DND-41 (cell line): ENCODE measurements at regions not wholly inside any gene's neighbourhood (a gene's known extent, or its start where the extent isn't known, plus 50 kb on each side); places are given as distances from the start of the nearest gene placed in this dataset.

Experiments used
- ATAC-seq: fragments of 200-7000 bp; cut with Tn5 transposase; 3 replicates; pipeline ENCODE4 v1.9.1; 2021; ENCODE audit warnings: low read depth; ENCODE audit not compliant: insufficient read depth
- DNase-seq: peaks from one replicate; pipeline ENCODE4 v3.0.0-alpha.2; 2020
- H2AFZ ChIP-seq: 2 replicates; pipeline ENCODE4 v1.6.0; 2012; ENCODE audit warnings: low read depth, low read length
- H3K27ac ChIP-seq: 2 replicates; pipeline ENCODE4 v1.5.1; 2012; ENCODE audit warnings: low read length, inconsistent platforms
- H3K27me3 ChIP-seq: fragments of 200-600 bp; sonication (generic); 2 replicates; pipeline ENCODE4 v1.6.0; 2012; ENCODE audit warnings: low read length, mild to moderate bottlenecking, inconsistent platforms; ENCODE audit not compliant: insufficient read depth, poor library complexity
- H3K36me3 ChIP-seq: 2 replicates; pipeline ENCODE4 v1.5.1; 2012; ENCODE audit warnings: low read length, inconsistent platforms; ENCODE audit not compliant: insufficient read depth
- H3K4me1 ChIP-seq: 2 replicates; pipeline ENCODE4 v1.5.1; 2012; ENCODE audit warnings: mild to moderate bottlenecking, low read length; ENCODE audit not compliant: insufficient read depth
- H3K4me2 ChIP-seq: 2 replicates; pipeline ENCODE4 v1.6.0; 2012; ENCODE audit warnings: mild to moderate bottlenecking, moderate library complexity, low read length, inconsistent platforms; ENCODE audit not compliant: insufficient read depth
- H3K4me3 ChIP-seq, 2 experiments: fragments of 200-600 bp in 1 of 2; shearing (Covaris generic) in 1 of 2; 2 replicates each; pipeline ENCODE4 v1.5.1; 2012 to 2016; ENCODE audit warnings: inconsistent platforms in 2 of 2, low read length in 2 of 2, mild to moderate bottlenecking in 2 of 2, low read depth in 1 of 2, moderate library complexity in 1 of 2
- H3K79me2 ChIP-seq: 2 replicates; pipeline ENCODE4 v1.6.0; 2012; ENCODE audit warnings: low read length, inconsistent platforms; ENCODE audit not compliant: insufficient read depth
- H3K9ac ChIP-seq: 2 replicates; pipeline ENCODE4 v1.6.0; 2012; ENCODE audit warnings: low read depth, mild to moderate bottlenecking, inconsistent platforms, low read length, moderate library complexity
- H3K9me3 ChIP-seq: 2 replicates; pipeline ENCODE4 v1.5.1; 2012; ENCODE audit warnings: low read length, moderate library complexity, mild to moderate bottlenecking, inconsistent platforms; ENCODE audit not compliant: insufficient read depth, severe bottlenecking
- H4K20me1 ChIP-seq: 2 replicates; pipeline ENCODE4 v1.6.0; 2012; ENCODE audit warnings: low read length; ENCODE audit not compliant: insufficient read depth
- CTCF ChIP-seq: IDR thresholded peaks from 2 replicates; pipeline ENCODE4 v1.5.1; 2012; ENCODE audit warnings: borderline replicate concordance, low read length, moderate library complexity, mild to moderate bottlenecking; ENCODE audit not compliant: poor library complexity, severe bottlenecking; ENCODE audit errors: extremely low read depth
- EZH2 ChIP-seq: IDR thresholded peaks from 3 replicates; pipeline ENCODE4 v1.6.1; 2012; ENCODE audit warnings: borderline replicate concordance, low read depth, mild to moderate bottlenecking, moderate library complexity, low read length, inconsistent platforms; ENCODE audit not compliant: severe bottlenecking

GRCh38 chr1:181359012-181359411 lies 124.3 kb upstream of the CACNA1E start:
- Histone ChIP-seq H3K4me2 (no peak overlapping the region), H3K36me3 (no peaks in the 10 kb centered on the region), H3K27me3 (peaks cover 30% of the 10 kb centered on the region)

GRCh38 chr1:181364801-181365200 lies 118.5 kb upstream of the CACNA1E start:
- Histone ChIP-seq H3K27ac (no peak overlapping the region), H3K4me2 (no peak overlapping the region), H3K79me2 (no peaks in the 10 kb centered on the region), H3K4me3 (no peak overlapping the region), H3K4me1 (no peaks in the 10 kb centered on the region), H3K9ac (no peak overlapping the region), H3K36me3 (no peaks in the 10 kb centered on the region), H2AFZ (no peak overlapping the region), H3K27me3 (peaks cover 12% of the 10 kb centered on the region), H4K20me1 (no peaks in the 10 kb centered on the region), H3K9me3 (no peaks in the 10 kb centered on the region)
- DNase-seq = no peak
- no peak for ATAC-seq
- TF ChIP-seq CTCF (no peak), EZH2 (no peak)

More at GRCh38 chr1:181359012-181359411, 124.3 kb upstream of the CACNA1E start:
- Histone ChIP-seq H3K9ac (no peak overlapping the region), H3K79me2 (no peaks in the 10 kb centered on the region), H3K27ac (no peak overlapping the region), H3K9me3 (no peaks in the 10 kb centered on the region), H4K20me1 (no peaks in the 10 kb centered on the region), H2AFZ (no peak overlapping the region), H3K4me3 (no peak overlapping the region), H3K4me1 (no peaks in the 10 kb centered on the region)
- DNase-seq (no peak), ATAC-seq (no peak)
- TF ChIP-seq CTCF (no peak), EZH2 (no peak)

- no peaks in the 10 kb centered on the region for H3K79me2 ChIP-seq
- no peaks in the 10 kb centered on the region for H3K9me3 ChIP-seq
- no peaks in the 10 kb centered on the region for H4K20me1 ChIP-seq
- no peak overlapping the region for H2AFZ ChIP-seq
- H3K36me3 ChIP-seq = no peaks in the 10 kb centered on the region
- no peak overlapping the region for H3K27ac ChIP-seq
- TF ChIP-seq CTCF = no peak
- TF ChIP-seq EZH2 = no peak
- H3K27me3 ChIP-seq = peaks cover 8% of the 10 kb centered on the region
- no peak overlapping the region for H3K9ac ChIP-seq
- no peak for DNase-seq
- no peak overlapping the region for H3K4me3 ChIP-seq
- no peak overlapping the region for H3K4me2 ChIP-seq
- no peaks in the 10 kb centered on the region for H3K4me1 ChIP-seq
- ATAC-seq = no peak
These were observed 116.4 kb upstream of the CACNA1E start for GRCh38 chr1:181366910-181367309.

GRCh38 chr1:181369416-181369815 lies 113.9 kb upstream of the CACNA1E start:
- H3K4me1 ChIP-seq = no peaks in the 10 kb centered on the region
- no peak overlapping the region for H3K9ac ChIP-seq
- no peaks in the 10 kb centered on the region for H3K79me2 ChIP-seq
- TF ChIP-seq EZH2 = no peak
- no peak for TF ChIP-seq CTCF
- no peaks in the 10 kb centered on the region for H3K36me3 ChIP-seq
- DNase-seq = no peak
- no peak overlapping the region for H2AFZ ChIP-seq
- no peak overlapping the region for H3K27ac ChIP-seq
- no peaks in the 10 kb centered on the region for H4K20me1 ChIP-seq
- H3K4me3 ChIP-seq = no peak overlapping the region
- no peaks in the 10 kb centered on the region for H3K9me3 ChIP-seq
- no peak overlapping the region for H3K4me2 ChIP-seq
- H3K27me3 ChIP-seq = peaks cover 4% of the 10 kb centered on the region
- no peak for ATAC-seq
